GM23338 (cell line): ENCODE measurements at regions not wholly inside any gene's neighbourhood (a gene's known extent, or its start where the extent isn't known, plus 50 kb on each side); places are given as distances from the start of the nearest gene placed in this dataset.

ENCODE experiments used
- CREB1 ChIP-seq: fragments of 250-450 bp; sonication (Bioruptor Pico); IDR thresholded peaks from 2 replicates; pipeline ENCODE4 v1.5.0; 2020; ENCODE audit warnings: low read depth, mild to moderate bottlenecking, moderate library complexity
- EZH2 ChIP-seq: fragments of 200-600 bp; sonication (generic); IDR thresholded peaks from one replicate; pipeline ENCODE4 v1.8.0; 2017; ENCODE audit warnings: antibody characterized with exemption, mild to moderate bottlenecking, low read depth; ENCODE audit not compliant: unreplicated experiment
- EZH2phosphoT487 ChIP-seq: fragments of 200-600 bp; sonication (generic); IDR thresholded peaks from one replicate; pipeline ENCODE4 v1.8.1; 2018; ENCODE audit warnings: antibody characterized with exemption; ENCODE audit not compliant: unreplicated experiment
- POLR2AphosphoS5 ChIP-seq: IDR thresholded peaks from 2 replicates; pipeline ENCODE4 v1.6.1; 2016; ENCODE audit warnings: antibody characterized with exemption, low read depth
- STAT1 ChIP-seq: IDR thresholded peaks from one replicate; pipeline ENCODE4 v1.6.1; 2016; ENCODE audit warnings: antibody characterized with exemption; ENCODE audit not compliant: unreplicated experiment
- ZNF114 ChIP-seq: fragments of 250-450 bp; sonication (Bioruptor Pico); IDR thresholded peaks from 2 replicates; pipeline ENCODE4 v1.5.0; 2020; ENCODE audit warnings: mild to moderate bottlenecking, moderate library complexity
- TF ChIP-seq, protein P1 (sequence below), 2 experiments: fragments of 200-600 bp in 1 of 2; sonication (generic) in 1 of 2; conservative IDR thresholded peaks; 2 replicates each; pipeline versions ENCODE4 v1.5.1 to v1.6.1; 2016 to 2017; ENCODE audit warnings: antibody characterized with exemption in 2 of 2, low read depth in 2 of 2, mild to moderate bottlenecking in 2 of 2, moderate library complexity in 1 of 2
- TF ChIP-seq, protein P2 (sequence below): IDR thresholded peaks from one replicate; pipeline ENCODE4 v1.6.1; 2018; ENCODE audit warnings: antibody characterized with exemption; ENCODE audit not compliant: unreplicated experiment
- TF ChIP-seq, protein P3 (sequence below): IDR thresholded peaks from 2 replicates; pipeline ENCODE4 v1.6.1; 2016; ENCODE audit warnings: antibody characterized with exemption

DNA sequence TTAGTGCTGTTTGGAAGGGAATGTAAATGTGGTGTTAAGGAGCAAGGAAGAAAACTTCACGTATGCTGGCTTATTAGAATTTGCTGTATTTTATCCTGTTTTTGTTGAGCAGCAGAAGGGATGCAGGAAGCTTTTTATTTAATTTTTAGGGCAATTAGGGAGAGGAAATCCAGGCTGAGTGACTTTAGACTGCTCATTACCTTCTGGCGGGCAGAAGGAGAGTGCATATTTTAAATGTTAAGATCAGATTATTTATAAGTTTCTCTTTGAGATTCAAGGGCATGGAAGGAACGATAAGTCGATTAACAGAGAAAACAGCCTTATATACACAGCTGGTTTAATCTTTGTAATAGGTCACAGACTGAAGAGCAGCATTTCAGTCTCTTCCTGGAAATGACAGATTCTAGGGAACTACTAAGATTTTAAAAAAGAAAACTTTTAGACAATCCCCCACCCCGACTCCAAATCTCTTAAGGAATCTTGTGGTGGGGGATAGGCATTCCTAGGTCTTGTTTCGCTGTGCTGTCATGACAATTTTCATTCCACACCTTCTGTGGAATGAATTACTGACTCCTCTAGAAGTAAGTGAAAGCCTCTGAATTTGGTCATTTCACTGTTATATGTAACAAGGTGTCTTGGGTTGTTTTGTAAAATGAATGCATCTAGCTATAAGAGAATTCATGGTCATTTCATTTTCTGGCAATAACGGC is 402.5 kb downstream of the RAPGEF2 start:
- TF ChIP-seq, protein P1, sequence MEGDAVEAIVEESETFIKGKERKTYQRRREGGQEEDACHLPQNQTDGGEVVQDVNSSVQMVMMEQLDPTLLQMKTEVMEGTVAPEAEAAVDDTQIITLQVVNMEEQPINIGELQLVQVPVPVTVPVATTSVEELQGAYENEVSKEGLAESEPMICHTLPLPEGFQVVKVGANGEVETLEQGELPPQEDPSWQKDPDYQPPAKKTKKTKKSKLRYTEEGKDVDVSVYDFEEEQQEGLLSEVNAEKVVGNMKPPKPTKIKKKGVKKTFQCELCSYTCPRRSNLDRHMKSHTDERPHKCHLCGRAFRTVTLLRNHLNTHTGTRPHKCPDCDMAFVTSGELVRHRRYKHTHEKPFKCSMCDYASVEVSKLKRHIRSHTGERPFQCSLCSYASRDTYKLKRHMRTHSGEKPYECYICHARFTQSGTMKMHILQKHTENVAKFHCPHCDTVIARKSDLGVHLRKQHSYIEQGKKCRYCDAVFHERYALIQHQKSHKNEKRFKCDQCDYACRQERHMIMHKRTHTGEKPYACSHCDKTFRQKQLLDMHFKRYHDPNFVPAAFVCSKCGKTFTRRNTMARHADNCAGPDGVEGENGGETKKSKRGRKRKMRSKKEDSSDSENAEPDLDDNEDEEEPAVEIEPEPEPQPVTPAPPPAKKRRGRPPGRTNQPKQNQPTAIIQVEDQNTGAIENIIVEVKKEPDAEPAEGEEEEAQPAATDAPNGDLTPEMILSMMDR (conservative IDR thresholded peaks at IDR 0.05; ENCODE audit: low read depth in 2 of 2) = no peak
- TF ChIP-seq POLR2AphosphoS5 (no peak), EZH2 (no peak), ZNF114 (CRISPR knock-in tag) (no peak), EZH2phosphoT487 (no peak), CREB1 (CRISPR knock-in tag) (no peak), STAT1 (no peak)
- TF ChIP-seq, protein P2, sequence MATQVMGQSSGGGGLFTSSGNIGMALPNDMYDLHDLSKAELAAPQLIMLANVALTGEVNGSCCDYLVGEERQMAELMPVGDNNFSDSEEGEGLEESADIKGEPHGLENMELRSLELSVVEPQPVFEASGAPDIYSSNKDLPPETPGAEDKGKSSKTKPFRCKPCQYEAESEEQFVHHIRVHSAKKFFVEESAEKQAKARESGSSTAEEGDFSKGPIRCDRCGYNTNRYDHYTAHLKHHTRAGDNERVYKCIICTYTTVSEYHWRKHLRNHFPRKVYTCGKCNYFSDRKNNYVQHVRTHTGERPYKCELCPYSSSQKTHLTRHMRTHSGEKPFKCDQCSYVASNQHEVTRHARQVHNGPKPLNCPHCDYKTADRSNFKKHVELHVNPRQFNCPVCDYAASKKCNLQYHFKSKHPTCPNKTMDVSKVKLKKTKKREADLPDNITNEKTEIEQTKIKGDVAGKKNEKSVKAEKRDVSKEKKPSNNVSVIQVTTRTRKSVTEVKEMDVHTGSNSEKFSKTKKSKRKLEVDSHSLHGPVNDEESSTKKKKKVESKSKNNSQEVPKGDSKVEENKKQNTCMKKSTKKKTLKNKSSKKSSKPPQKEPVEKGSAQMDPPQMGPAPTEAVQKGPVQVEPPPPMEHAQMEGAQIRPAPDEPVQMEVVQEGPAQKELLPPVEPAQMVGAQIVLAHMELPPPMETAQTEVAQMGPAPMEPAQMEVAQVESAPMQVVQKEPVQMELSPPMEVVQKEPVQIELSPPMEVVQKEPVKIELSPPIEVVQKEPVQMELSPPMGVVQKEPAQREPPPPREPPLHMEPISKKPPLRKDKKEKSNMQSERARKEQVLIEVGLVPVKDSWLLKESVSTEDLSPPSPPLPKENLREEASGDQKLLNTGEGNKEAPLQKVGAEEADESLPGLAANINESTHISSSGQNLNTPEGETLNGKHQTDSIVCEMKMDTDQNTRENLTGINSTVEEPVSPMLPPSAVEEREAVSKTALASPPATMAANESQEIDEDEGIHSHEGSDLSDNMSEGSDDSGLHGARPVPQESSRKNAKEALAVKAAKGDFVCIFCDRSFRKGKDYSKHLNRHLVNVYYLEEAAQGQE = no peak
- TF ChIP-seq, protein P3, sequence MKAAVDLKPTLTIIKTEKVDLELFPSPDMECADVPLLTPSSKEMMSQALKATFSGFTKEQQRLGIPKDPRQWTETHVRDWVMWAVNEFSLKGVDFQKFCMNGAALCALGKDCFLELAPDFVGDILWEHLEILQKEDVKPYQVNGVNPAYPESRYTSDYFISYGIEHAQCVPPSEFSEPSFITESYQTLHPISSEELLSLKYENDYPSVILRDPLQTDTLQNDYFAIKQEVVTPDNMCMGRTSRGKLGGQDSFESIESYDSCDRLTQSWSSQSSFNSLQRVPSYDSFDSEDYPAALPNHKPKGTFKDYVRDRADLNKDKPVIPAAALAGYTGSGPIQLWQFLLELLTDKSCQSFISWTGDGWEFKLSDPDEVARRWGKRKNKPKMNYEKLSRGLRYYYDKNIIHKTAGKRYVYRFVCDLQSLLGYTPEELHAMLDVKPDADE = no peak
